ENCODE measurements at regions not wholly inside any gene's neighbourhood (a gene's known extent, or its start where the extent isn't known, plus 50 kb on each side); places are given as distances from the start of the nearest gene placed in this dataset.
"Not testable (repeated sequence)": the region's sequence is repeated elsewhere in the genome, so short reads cannot be mapped to it uniquely, and the experiment has no call there.

DNA sequence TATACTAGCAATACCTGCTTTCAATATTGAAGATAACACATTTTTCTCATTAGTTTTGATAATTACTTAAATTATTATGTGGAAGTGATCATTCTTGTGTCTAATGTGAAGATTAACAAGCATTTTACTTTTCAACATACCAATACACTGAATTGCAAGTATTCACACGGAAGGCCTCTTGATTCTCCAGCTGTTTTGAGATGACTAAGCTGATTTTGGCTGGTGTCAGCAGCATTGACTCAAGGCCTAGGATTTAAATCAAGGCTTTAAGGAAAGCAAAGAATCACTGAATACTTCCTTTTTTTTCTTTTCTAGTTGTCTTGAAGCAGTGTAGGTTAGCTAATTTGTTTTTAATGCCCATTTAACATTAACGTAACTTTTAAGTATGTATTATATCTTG, 373.7 kb downstream of the SRGAP2C start:
- DNase-seq (peak in 1 of 5 donors; percentile 26), ATAC-seq (peak in 2 of 4 donors; percentile 42 to 74)
- TF ChIP-seq POLR2A (IDR thresholded peaks at IDR 0.05): no peak
- TF ChIP-seq, protein P1, sequence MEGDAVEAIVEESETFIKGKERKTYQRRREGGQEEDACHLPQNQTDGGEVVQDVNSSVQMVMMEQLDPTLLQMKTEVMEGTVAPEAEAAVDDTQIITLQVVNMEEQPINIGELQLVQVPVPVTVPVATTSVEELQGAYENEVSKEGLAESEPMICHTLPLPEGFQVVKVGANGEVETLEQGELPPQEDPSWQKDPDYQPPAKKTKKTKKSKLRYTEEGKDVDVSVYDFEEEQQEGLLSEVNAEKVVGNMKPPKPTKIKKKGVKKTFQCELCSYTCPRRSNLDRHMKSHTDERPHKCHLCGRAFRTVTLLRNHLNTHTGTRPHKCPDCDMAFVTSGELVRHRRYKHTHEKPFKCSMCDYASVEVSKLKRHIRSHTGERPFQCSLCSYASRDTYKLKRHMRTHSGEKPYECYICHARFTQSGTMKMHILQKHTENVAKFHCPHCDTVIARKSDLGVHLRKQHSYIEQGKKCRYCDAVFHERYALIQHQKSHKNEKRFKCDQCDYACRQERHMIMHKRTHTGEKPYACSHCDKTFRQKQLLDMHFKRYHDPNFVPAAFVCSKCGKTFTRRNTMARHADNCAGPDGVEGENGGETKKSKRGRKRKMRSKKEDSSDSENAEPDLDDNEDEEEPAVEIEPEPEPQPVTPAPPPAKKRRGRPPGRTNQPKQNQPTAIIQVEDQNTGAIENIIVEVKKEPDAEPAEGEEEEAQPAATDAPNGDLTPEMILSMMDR (IDR thresholded peaks at IDR 0.05): no peak
- H3K4me3 ChIP-seq: no peak overlapping the region
- peak overlapping the region in 1 of 12 donors; percentile 59 for H3K27ac ChIP-seq
- no peaks in the 10 kb centered on the region for H3K9me3 ChIP-seq
- H3K4me1 ChIP-seq: peaks cover 0 to 4% (median 0%) of the 10 kb centered on the region in 12 donors
- intact Hi-C loops (cut with DNase I): loop anchor here in 2 of 10 donors (10.0 kb wide), 2 partner anchors 54 to 64 kb away; no protein-coding TSS in a partner anchor
- H3K36me3 ChIP-seq: no peaks in the 10 kb centered on the region
- H3K27me3 ChIP-seq: peaks cover 0 to 9% (median 0%) of the 10 kb centered on the region in 9 donors
- WGBS, 4 donors: 58 to 69% (median 63%) methylated on average over 2 of the region's 2 CpGs

- ATAC-seq (no peak), DNase-seq (no peak)
- Histone ChIP-seq H3K9me3 (no peaks in the 10 kb centered on the region), H3K4me1 (no peaks in the 10 kb centered on the region), H3K4me3 (no peak overlapping the region), H3K27me3 (peaks cover 0 to 19% (median 0%) of the 10 kb centered on the region in 9 donors), H3K36me3 (no peaks in the 10 kb centered on the region), H3K27ac (no peak overlapping the region)
- intact Hi-C loops (cut with DNase I): no loop called here
- WGBS, 4 donors: 42 to 46% (median 45%) methylated on average over 4 of the region's 4 CpGs
- TF ChIP-seq POLR2A (IDR thresholded peaks at IDR 0.05): no peak
- TF ChIP-seq, protein P1 (IDR thresholded peaks at IDR 0.05): no peak
These were observed 381.6 kb downstream of the SRGAP2C start for GRCh38 chr1:121566346-121566745.

DNA sequence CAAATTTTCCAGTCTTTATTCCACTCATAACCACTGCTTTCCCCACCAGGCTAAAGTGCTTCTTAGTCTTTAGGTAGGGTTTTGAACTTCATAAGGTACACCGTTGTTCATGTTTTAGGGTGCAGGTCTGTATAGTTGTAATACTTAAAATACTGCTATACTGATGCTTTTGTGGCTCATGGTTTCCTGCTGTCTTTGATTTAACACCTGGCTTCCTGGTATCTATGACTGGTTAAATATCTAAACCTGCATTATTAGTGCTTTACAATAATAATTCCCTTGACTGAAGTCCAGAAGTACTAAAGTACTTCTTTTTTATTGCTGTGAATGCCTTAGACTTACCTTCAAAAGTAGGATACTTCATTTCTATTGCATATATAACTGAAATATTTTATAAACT, 384.7 kb downstream of the SRGAP2C start:
- TF ChIP-seq POLR2A (IDR thresholded peaks at IDR 0.05): no peak
- TF ChIP-seq, protein P1 (IDR thresholded peaks at IDR 0.05): no peak
- no peak overlapping the region for H3K4me3 ChIP-seq
- ATAC-seq (no peak), DNase-seq (no peak)
- no peaks in the 10 kb centered on the region for H3K36me3 ChIP-seq
- no peaks in the 10 kb centered on the region for H3K4me1 ChIP-seq
- intact Hi-C loops (cut with DNase I): no loop called here
- H3K27me3 ChIP-seq: peaks cover 0 to 9% (median 0%) of the 10 kb centered on the region in 9 donors
- no peak overlapping the region for H3K27ac ChIP-seq
- 75 to 91% (median 88%) methylated on average over 1 of the region's 1 CpG for WGBS, 4 donors
- H3K9me3 ChIP-seq: peaks cover 0 to 2% (median 0%) of the 10 kb centered on the region in 12 donors

DNA sequence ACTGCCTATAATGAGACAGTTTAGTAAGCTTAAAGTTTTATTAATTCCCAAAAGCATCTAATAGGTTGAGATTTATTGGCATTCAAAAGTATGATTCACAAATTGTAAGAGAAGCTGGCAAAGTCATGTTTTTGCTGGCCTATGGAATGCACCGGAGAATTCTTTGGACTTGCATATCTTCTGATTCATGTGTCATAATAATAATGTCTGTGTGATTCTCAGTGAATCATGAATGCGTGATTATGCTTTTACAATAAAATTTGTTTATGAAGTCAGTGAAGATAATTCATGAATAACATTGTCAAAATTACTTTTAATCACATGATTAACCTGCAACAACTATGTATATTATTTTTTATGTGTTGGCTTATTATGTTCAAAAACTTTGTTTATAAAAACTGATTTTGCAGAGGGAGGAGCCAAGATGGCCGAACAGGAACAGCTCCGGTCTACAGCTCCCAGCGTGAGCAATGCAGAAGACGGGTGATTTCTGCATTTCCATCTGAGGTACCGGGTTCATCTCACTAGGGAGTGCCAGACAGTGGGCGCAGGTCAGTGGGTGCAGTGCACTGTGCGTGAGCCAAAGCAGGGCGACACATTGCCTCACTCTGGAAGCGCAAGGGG, 389.2 kb downstream of the SRGAP2C start:
- H3K27ac ChIP-seq; H3K9me3 ChIP-seq; ATAC-seq; intact Hi-C loops (cut with DNase I); DNase-seq; H3K27me3 ChIP-seq; H3K4me3 ChIP-seq; H3K36me3 ChIP-seq; H3K4me1 ChIP-seq: not testable (repeated sequence)
- 91 to 94% (median 92%) methylated on average over 11 of the region's 11 CpGs for WGBS, 4 donors

DNA sequence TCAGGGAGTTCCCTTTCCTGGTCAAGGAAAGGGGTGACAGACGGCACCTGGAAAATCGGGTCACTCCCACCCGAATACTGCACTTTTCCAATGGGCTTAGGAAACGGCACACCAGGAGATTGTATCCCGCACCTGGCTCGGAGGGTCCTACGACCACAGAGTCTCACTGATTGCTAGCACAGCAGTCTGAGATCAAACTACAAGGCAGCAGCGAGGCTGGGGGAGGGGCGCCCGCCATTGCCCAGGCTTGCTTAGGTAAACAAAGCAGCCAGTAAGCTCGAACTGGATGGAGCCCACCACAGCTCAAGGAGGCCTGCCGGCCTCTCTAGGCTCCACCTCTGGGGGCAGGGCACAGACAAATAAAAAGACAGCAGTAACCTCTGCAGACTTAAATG, 389.7 kb downstream of the SRGAP2C start:
- ATAC-seq; H3K27me3 ChIP-seq; H3K9me3 ChIP-seq; H3K4me3 ChIP-seq; DNase-seq; H3K4me1 ChIP-seq; H3K27ac ChIP-seq; H3K36me3 ChIP-seq; intact Hi-C loops (cut with DNase I): not testable (repeated sequence)
- 85 to 92% (median 90%) methylated on average over 12 of the region's 12 CpGs for WGBS, 4 donors

DNA sequence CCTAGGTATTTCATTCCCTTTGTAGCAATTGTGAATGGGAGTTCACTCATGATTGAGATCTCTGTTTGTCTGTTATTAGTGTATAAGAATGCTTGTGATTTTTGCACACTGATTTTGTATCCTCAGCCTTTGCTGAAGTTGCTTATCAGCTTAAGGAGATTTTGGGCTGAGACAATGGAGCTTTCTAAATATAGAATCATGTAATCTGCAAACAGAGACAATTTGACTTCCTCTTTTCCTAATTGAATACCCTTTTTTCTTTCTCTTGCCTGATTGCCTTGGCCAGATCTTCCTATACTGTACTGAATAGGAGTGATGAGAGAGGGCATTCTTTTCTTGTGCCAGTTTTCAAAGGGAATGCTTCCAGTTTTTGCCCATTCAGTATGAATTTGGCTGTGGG, 398.1 kb downstream of the SRGAP2C start:
- H3K27ac ChIP-seq; H3K4me1 ChIP-seq; H3K4me3 ChIP-seq; ATAC-seq; H3K36me3 ChIP-seq; DNase-seq; intact Hi-C loops (cut with DNase I): not testable (repeated sequence)
- Histone ChIP-seq H3K9me3 (peaks cover 0 to 30% (median 7%) of the 10 kb centered on the region in 12 donors), H3K27me3 (peaks cover 0 to 13% (median 0%) of the 10 kb centered on the region in 9 donors)
